ENCODE measurements at regions not wholly inside any gene's neighbourhood (a gene's known extent, or its start where the extent isn't known, plus 50 kb on each side); places are given as distances from the start of the nearest gene placed in this dataset.

- TF ChIP-seq CTCF (conservative IDR thresholded peaks at IDR 0.05) (no peak), EZH2 (IDR thresholded peaks at IDR 0.05; ENCODE audit: low read depth) (no peak)
Measured at GRCh38 chr2:122023059-122023864, 267.8 kb downstream of the TSN start.

Data from PC-9 (cell line).